Ovary (tissue), 3 donors: ENCODE measurements at regions not wholly inside any gene's neighbourhood (a gene's known extent, or its start where the extent isn't known, plus 50 kb on each side); places are given as distances from the start of the nearest gene placed in this dataset.

Source experiments
- POLR2A ChIP-seq: fragments of 450-650 bp; IDR thresholded peaks from one replicate; pipeline ENCODE4 v1.6.1; 2017; ENCODE audit warnings: antibody characterized with exemption, mild to moderate bottlenecking, moderate library complexity
- TF ChIP-seq, protein P1 (sequence below), 3 donors: fragments of 450-650 bp in 2 of 3; fragments of 200-600 bp in 1 of 3; IDR thresholded peaks; one replicate each; pipeline versions ENCODE4 v1.5.1 to v1.8.0; 2016 to 2022; ENCODE audit warnings: antibody characterized with exemption in 3 of 3, mild to moderate bottlenecking in 1 of 3
- donor health status: DM: no; HTN: no; CAD: no.

DNA sequence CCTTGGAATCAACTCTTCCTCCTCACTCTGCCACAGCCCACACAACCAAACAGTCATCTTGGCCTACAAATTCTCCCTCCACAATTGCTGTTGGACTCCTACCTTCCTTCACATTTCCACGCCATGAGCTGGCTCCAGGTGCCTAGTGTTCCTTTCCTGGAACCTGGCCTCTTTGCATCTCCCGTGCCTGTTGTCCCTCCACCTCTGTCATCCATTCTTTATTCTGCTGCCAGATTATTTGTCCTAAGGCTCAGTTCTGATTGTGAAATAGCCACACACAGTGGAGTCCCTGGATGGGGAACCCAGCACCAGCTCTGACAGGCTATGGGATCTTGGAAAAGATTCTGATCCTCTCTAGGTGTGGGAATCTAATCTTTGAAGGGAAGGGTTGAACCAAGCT is 109.1 kb upstream of the ANKH start:
- TF ChIP-seq, protein P1, sequence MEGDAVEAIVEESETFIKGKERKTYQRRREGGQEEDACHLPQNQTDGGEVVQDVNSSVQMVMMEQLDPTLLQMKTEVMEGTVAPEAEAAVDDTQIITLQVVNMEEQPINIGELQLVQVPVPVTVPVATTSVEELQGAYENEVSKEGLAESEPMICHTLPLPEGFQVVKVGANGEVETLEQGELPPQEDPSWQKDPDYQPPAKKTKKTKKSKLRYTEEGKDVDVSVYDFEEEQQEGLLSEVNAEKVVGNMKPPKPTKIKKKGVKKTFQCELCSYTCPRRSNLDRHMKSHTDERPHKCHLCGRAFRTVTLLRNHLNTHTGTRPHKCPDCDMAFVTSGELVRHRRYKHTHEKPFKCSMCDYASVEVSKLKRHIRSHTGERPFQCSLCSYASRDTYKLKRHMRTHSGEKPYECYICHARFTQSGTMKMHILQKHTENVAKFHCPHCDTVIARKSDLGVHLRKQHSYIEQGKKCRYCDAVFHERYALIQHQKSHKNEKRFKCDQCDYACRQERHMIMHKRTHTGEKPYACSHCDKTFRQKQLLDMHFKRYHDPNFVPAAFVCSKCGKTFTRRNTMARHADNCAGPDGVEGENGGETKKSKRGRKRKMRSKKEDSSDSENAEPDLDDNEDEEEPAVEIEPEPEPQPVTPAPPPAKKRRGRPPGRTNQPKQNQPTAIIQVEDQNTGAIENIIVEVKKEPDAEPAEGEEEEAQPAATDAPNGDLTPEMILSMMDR (IDR thresholded peaks at IDR 0.05), result no peak
- no peak for TF ChIP-seq POLR2A
